ENCODE measurements at regions not wholly inside any gene's neighbourhood (a gene's known extent, or its start where the extent isn't known, plus 50 kb on each side); places are given as distances from the start of the nearest gene placed in this dataset.
"Not testable (repeated sequence)": the region's sequence is repeated elsewhere in the genome, so short reads cannot be mapped to it uniquely, and the experiment has no call there.

GRCh38 chr12:116666305-116666673, 71.6 kb downstream of the SPRING1 start:
- DNase-seq (no peak), ATAC-seq (no peak)
- 82% methylated on average over 10 of the region's 10 CpGs for WGBS
- peak overlapping the region; percentile 38 for H3K27ac ChIP-seq (ENCODE audit: low read length)
- intact Hi-C loops (cut with DNase I), result no loop called here
- H3K4me3 ChIP-seq (ENCODE audit: low read length), result no peak overlapping the region
- no peaks in the 10 kb centered on the region for H3K9me3 ChIP-seq (ENCODE audit: control insufficient read depth, low read length)
- no peaks in the 10 kb centered on the region for H3K27me3 ChIP-seq (ENCODE audit: control insufficient read depth, insufficient read depth)
- H3K4me1 ChIP-seq (ENCODE audit: control insufficient read depth, insufficient read depth, low read length), result peaks cover 2% of the 10 kb centered on the region

DNA sequence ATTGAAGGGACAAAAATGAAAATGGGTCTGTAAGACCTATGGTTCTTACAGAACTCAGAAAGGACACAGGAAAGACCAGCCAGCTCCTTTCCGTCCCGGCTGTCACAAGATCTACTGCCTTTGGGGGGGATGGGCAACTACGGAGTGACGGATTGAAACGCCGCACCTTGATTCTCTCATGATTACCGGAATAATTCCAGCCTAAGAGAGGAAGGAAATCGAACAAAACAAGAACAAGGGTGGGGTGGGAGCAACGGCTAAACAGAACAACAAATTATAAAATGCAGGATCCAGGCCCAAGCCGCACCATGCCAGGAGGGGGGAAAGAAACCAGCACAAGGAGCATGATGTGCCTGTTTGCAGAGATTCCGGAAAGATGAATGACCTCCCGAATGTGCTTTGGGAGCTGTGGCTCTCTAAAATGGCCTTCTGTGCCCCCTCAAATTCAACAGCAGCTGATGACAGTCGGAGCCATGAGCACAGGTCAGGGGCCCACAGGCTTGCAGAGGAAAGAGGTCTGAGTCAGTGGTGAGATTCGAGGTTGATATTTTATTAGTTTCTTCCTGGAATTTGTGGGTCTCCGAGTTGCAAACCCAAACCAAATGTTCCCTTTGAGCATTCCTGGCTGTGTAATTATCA, 72.1 kb downstream of the SPRING1 start:
- H3K27ac ChIP-seq (ENCODE audit: low read length), result peak overlapping the region; percentile 38
- intact Hi-C loops (cut with DNase I), result no loop called here
- DNase-seq (no peak), ATAC-seq (no peak)
- H3K9me3 ChIP-seq (ENCODE audit: control insufficient read depth, low read length), result no peaks in the 10 kb centered on the region
- no peaks in the 10 kb centered on the region for H3K27me3 ChIP-seq (ENCODE audit: control insufficient read depth, insufficient read depth)
- 59% methylated on average over 15 of the region's 15 CpGs for WGBS
- H3K4me3 ChIP-seq (ENCODE audit: low read length), result no peak overlapping the region
- H3K4me1 ChIP-seq (ENCODE audit: control insufficient read depth, insufficient read depth, low read length), result peaks cover 2% of the 10 kb centered on the region

GRCh38 chr12:116664085-116664484, 73.8 kb downstream of the SPRING1 start:
- no peak for ATAC-seq
- H3K27ac ChIP-seq (ENCODE audit: low read length), result no peak overlapping the region
- 89% methylated on average over 4 of the region's 4 CpGs for WGBS
- H3K27me3 ChIP-seq (ENCODE audit: control insufficient read depth, insufficient read depth), result no peaks in the 10 kb centered on the region
- intact Hi-C loops (cut with DNase I), result no loop called here
- H3K4me1 ChIP-seq (ENCODE audit: control insufficient read depth, insufficient read depth, low read length), result peaks cover 2% of the 10 kb centered on the region
- DNase-seq, result no peak
- no peaks in the 10 kb centered on the region for H3K9me3 ChIP-seq (ENCODE audit: control insufficient read depth, low read length)
- no peak overlapping the region for H3K4me3 ChIP-seq (ENCODE audit: low read length)

DNA sequence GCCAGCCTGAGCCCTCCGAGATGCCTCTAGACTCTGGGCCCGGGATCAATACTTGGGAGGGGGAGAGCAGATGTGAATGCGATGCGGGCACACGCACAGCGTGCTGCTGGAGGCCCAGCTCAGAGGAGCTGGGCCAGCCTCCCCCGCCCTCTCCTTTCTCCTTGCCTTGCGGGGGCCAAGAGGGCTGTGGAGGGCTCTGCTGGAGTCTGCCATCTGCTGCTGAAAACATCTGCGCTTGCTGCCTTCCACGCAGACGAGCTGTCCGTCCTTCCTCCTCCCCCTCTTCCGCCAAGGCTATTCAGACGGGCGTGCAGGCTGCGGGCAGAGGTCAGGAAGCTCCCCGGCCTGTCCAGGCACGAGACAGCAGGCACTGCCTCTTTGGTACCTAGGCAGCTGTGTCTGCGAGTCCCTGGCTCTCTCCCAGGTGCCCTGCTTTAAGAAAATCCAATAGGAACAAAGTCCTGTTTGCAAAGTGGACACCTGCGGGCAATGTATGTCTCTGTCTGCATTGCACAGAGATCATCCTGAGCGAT, 75.2 kb downstream of the SPRING1 start:
- Histone ChIP-seq H3K27me3 (ENCODE audit: control insufficient read depth, insufficient read depth) (no peaks in the 10 kb centered on the region), H3K27ac (ENCODE audit: low read length) (no peak overlapping the region), H3K9me3 (ENCODE audit: control insufficient read depth, low read length) (no peaks in the 10 kb centered on the region), H3K4me1 (ENCODE audit: control insufficient read depth, insufficient read depth, low read length) (peaks cover 2% of the 10 kb centered on the region), H3K4me3 (ENCODE audit: low read length) (no peak overlapping the region)
- intact Hi-C loops (cut with DNase I), result no loop called here
- ATAC-seq, result no peak
- DNase-seq, result no peak
- WGBS, result 49% methylated on average over 21 of the region's 21 CpGs

DNA sequence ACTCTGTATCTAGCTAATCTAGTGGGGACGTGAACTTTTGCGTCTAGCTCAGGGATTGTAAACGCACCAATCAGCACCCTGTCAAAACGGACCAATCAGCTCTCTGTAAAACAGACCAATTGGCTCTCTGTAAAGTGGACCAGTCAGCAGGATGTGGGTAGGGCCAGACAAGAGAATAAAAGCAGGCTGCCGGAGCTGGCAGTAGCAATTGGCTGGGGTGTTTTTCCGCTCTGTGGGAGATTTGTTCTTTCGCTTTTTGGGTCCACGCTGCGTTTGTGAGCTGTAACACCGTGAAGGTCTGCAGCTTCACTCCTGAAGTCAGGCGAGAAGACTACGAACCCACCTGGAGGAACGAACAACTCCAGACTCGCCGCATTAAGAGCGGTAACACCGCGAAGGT, 76.5 kb downstream of the SPRING1 start:
- intact Hi-C loops (cut with DNase I), result no loop called here
- Histone ChIP-seq H3K4me3 (ENCODE audit: low read length) (no peak overlapping the region), H3K27ac (ENCODE audit: low read length) (no peak overlapping the region), H3K9me3 (ENCODE audit: control insufficient read depth, low read length) (no peaks in the 10 kb centered on the region), H3K27me3 (ENCODE audit: control insufficient read depth, insufficient read depth) (no peaks in the 10 kb centered on the region), H3K4me1 (ENCODE audit: control insufficient read depth, insufficient read depth, low read length) (peaks cover 2% of the 10 kb centered on the region)
- no peak for ATAC-seq
- WGBS, result 98% methylated on average over 18 of the region's 18 CpGs
- no peak for DNase-seq

DNA sequence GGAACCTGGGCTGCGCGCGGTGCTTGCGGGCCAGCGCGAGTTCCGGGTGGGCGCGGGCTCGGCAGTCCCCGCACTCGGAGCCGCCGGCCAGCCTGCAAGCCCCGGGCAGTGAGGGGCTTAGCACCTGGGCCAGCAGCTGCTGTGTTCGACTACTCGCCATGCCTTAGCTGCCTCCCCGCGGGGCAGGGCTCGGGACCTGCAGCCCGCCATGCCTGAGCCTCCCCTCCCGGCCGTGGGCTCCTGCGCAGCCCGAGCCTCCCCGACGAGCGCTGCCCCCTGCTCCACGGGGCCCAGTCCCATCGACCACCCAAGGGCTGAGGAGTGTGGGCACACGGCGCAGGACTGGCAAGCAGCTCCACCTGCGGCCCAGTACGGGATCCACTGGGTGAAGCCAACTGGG, 77.1 kb downstream of the SPRING1 start:
- peak in 1 of 3 donors; percentile 41 for DNase-seq
- intact Hi-C loops (cut with DNase I); ATAC-seq; H3K4me1 ChIP-seq (ENCODE audit: control insufficient read depth, insufficient read depth, low read length); H3K27ac ChIP-seq (ENCODE audit: low read length); H3K9me3 ChIP-seq (ENCODE audit: control insufficient read depth, low read length); H3K4me3 ChIP-seq (ENCODE audit: low read length); H3K27me3 ChIP-seq (ENCODE audit: control insufficient read depth, insufficient read depth): not testable (repeated sequence)
- WGBS, result 95% methylated on average over 34 of the region's 34 CpGs

DNA sequence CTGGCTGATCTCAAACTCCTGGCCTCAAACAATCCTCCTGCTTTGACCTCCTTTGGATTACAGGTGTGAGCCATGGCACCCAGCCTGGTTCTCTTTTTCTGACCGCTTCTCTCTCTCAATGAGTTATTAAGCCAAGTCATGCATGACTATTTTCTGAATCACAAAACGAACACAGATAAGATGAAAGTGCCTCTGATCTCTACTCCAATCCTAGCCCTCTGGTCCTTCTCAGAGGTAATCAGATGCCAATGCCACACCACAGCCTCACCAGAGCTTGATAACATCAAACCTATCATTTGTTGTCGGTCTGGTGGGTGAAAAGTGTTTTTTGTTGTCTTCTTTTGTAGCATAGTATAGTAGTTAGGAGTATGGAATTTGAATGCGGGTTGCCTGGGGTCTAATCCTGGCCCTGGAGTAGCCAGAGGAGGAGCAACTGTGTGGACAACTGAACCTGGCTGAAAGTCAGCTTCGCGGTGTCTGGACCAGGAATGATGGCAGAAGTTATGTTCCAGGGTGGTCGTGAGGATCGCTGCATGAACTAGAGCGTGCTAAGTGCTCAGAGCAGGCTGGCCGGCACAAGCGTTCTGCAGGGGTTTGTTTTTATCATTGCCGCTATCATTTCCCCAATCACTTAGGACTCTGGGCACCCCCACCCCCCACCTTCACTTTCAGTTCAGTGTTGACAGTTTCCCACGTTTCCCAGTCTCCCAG, 77.9 kb downstream of the SPRING1 start:
- Histone ChIP-seq H3K4me1 (ENCODE audit: control insufficient read depth, insufficient read depth, low read length) (peaks cover 2% of the 10 kb centered on the region), H3K27ac (ENCODE audit: low read length) (no peak overlapping the region), H3K4me3 (ENCODE audit: low read length) (no peak overlapping the region), H3K9me3 (ENCODE audit: control insufficient read depth, low read length) (no peaks in the 10 kb centered on the region), H3K27me3 (ENCODE audit: control insufficient read depth, insufficient read depth) (no peaks in the 10 kb centered on the region)
- WGBS, result 78% methylated on average over 13 of the region's 13 CpGs
- intact Hi-C loops (cut with DNase I), result no loop called here
- no peak for DNase-seq
- no peak for ATAC-seq

DNA sequence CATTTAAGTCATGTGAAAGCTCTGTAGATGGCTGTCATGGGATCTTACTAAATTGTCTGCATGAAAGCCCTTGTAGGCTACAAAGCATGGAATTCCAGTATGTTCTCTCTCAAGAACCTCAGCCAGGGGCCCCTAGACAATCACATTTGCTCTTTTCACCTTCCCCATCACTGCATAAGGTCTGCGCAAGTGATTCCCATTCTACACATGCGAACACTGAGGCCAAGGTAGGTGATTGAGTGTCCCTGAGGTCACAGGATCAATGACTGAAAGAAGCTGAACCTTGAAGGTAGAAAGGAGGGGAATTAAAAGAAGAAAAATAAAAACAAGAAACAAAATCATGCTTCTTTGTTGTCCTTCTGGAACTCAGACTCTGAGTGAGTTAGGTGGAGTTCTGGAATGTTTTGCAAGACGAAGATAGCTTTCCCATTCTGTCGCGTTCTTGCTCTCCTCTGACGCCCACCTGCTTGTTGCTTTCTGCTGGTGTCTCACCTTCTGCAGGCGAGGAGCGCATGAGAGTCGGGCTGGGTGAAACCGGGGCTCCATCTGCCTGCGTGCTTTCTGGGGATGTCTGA, 79.9 kb downstream of the SPRING1 start:
- Histone ChIP-seq H3K27ac (ENCODE audit: low read length) (no peak overlapping the region), H3K4me1 (ENCODE audit: control insufficient read depth, insufficient read depth, low read length) (peaks cover 2% of the 10 kb centered on the region), H3K9me3 (ENCODE audit: control insufficient read depth, low read length) (no peaks in the 10 kb centered on the region), H3K4me3 (ENCODE audit: low read length) (no peak overlapping the region), H3K27me3 (ENCODE audit: control insufficient read depth, insufficient read depth) (no peaks in the 10 kb centered on the region)
- DNase-seq (no peak), ATAC-seq (no peak)
- 54% methylated on average over 11 of the region's 11 CpGs for WGBS
- intact Hi-C loops (cut with DNase I), result no loop called here

- no peaks in the 10 kb centered on the region for H3K27me3 ChIP-seq (ENCODE audit: control insufficient read depth, insufficient read depth)
- no peak for DNase-seq
- H3K27ac ChIP-seq (ENCODE audit: low read length), result no peak overlapping the region
- intact Hi-C loops (cut with DNase I), result no loop called here
- no peaks in the 10 kb centered on the region for H3K4me1 ChIP-seq (ENCODE audit: control insufficient read depth, insufficient read depth, low read length)
- ATAC-seq, result no peak
- 75% methylated on average over 5 of the region's 5 CpGs for WGBS
- H3K4me3 ChIP-seq (ENCODE audit: low read length), result no peak overlapping the region
- H3K9me3 ChIP-seq (ENCODE audit: control insufficient read depth, low read length), result no peaks in the 10 kb centered on the region
Observed at GRCh38 chr12:116656306-116656705, 81.6 kb downstream of the SPRING1 start.

- no peak overlapping the region for H3K4me3 ChIP-seq (ENCODE audit: low read length)
- H3K27me3 ChIP-seq (ENCODE audit: control insufficient read depth, insufficient read depth), result no peaks in the 10 kb centered on the region
- no peaks in the 10 kb centered on the region for H3K4me1 ChIP-seq (ENCODE audit: control insufficient read depth, insufficient read depth, low read length)
- no peak overlapping the region for H3K27ac ChIP-seq (ENCODE audit: low read length)
- WGBS, result 95% methylated on average over 6 of the region's 6 CpGs
- no peaks in the 10 kb centered on the region for H3K9me3 ChIP-seq (ENCODE audit: control insufficient read depth, low read length)
- ATAC-seq (no peak), DNase-seq (no peak)
- intact Hi-C loops (cut with DNase I), result no loop called here
Observed at GRCh38 chr12:116654226-116654743, 83.6 kb downstream of the SPRING1 start.

DNA sequence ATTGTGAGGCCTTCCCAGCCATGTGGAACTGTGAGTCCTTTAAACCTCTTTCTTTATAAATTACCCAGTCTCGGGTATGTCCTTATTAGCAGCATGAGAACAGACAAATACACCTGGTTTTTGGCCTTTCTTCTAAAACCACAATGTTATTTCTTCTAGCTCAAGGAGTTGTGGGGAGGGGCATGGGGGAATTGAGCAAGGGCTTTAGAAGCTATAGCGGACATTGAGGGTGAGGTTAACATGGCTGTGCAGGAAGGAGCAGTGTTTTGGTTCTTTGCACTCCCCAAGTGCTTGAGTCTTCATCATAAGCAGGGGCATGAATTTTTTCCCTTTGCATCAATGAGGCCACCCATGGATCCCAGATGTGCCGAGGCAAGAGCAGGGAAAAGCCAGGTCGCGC, 86.8 kb downstream of the SPRING1 start:
- intact Hi-C loops (cut with DNase I), result no loop called here
- Histone ChIP-seq H3K4me3 (ENCODE audit: low read length) (no peak overlapping the region), H3K9me3 (ENCODE audit: control insufficient read depth, low read length) (no peaks in the 10 kb centered on the region), H3K27ac (ENCODE audit: low read length) (no peak overlapping the region), H3K4me1 (ENCODE audit: control insufficient read depth, insufficient read depth, low read length) (no peaks in the 10 kb centered on the region), H3K27me3 (ENCODE audit: control insufficient read depth, insufficient read depth) (no peaks in the 10 kb centered on the region)
- WGBS, result 94% methylated on average over 5 of the region's 5 CpGs
- no peak for DNase-seq
- ATAC-seq, result no peak
